ENCODE measurements at regions not wholly inside any gene's neighbourhood (a gene's known extent, or its start where the extent isn't known, plus 50 kb on each side); places are given as distances from the start of the nearest gene placed in this dataset.

DNA sequence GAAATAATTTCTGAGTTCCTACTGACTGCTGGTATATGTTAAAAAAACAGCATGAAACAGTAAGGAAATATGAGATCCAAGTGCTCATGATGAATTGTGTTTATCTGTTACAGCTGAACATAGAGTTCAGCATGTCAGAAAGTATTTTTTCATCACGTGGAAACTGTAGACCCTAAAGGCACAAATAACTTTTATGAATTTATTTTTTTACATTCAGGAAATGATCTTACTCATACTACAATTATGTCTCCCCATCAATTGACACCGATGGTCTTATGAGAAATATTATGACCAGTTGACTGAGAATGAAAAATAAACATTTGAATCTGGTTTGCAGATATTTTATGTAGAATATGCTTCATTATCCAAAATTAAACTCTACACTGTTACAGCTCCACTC is 283.1 kb upstream of the SPANXN4 start:
- H3K4me1 Mint-ChIP-seq (ENCODE audit: low read depth, unreplicated experiment): no peaks in the 10 kb centered on the region
- FAIRE-seq: peak; percentile 39

GRCh38 chrX:142733327-142733726 is 292.4 kb upstream of the SPANXN4 start:
- Histone ChIP-seq H3K4me1 (ENCODE audit: insufficient read depth, low read length) (no peaks in the 10 kb centered on the region), H3K9me3 (ENCODE audit: insufficient read depth, low read depth, low read length) (no peaks in the 10 kb centered on the region), H3K4me2 (ENCODE audit: low read length) (no peak overlapping the region), H3K9ac (ENCODE audit: low read length) (no peak overlapping the region), H3K79me2 (ENCODE audit: insufficient read depth, low read length) (no peaks in the 10 kb centered on the region), H3K27ac (ENCODE audit: low read depth, low read length) (no peak overlapping the region), H3K27me3 (ENCODE audit: insufficient read depth, low read length) (no peaks in the 10 kb centered on the region), H2AFZ (ENCODE audit: low read depth, low read length) (no peak overlapping the region), H4K20me1 (ENCODE audit: insufficient read depth, low read length) (no peaks in the 10 kb centered on the region), H3K4me3 (ENCODE audit: insufficient read depth, low read depth, low read length) (no peak overlapping the region), H3K36me3 (ENCODE audit: insufficient read depth, low read length) (no peaks in the 10 kb centered on the region)
- no peak overlapping the region for H3K4me3 Mint-ChIP-seq (ENCODE audit: unreplicated experiment)
- H3K4me1 Mint-ChIP-seq (ENCODE audit: low read depth, unreplicated experiment): peaks cover 2% of the 10 kb centered on the region
- no peaks in the 10 kb centered on the region for H3K9me3 Mint-ChIP-seq (ENCODE audit: unreplicated experiment)
- TF ChIP-seq, protein P1, sequence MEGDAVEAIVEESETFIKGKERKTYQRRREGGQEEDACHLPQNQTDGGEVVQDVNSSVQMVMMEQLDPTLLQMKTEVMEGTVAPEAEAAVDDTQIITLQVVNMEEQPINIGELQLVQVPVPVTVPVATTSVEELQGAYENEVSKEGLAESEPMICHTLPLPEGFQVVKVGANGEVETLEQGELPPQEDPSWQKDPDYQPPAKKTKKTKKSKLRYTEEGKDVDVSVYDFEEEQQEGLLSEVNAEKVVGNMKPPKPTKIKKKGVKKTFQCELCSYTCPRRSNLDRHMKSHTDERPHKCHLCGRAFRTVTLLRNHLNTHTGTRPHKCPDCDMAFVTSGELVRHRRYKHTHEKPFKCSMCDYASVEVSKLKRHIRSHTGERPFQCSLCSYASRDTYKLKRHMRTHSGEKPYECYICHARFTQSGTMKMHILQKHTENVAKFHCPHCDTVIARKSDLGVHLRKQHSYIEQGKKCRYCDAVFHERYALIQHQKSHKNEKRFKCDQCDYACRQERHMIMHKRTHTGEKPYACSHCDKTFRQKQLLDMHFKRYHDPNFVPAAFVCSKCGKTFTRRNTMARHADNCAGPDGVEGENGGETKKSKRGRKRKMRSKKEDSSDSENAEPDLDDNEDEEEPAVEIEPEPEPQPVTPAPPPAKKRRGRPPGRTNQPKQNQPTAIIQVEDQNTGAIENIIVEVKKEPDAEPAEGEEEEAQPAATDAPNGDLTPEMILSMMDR (IDR thresholded peaks at IDR 0.05; ENCODE audit: insufficient read depth, low read depth, low read length): no peak
- TF ChIP-seq EZH2 (IDR thresholded peaks at IDR 0.05; ENCODE audit: insufficient read depth, low read length): no peak
- FAIRE-seq (no peak), DNase-seq (ENCODE audit: low read depth) (no peak)
- H3K27me3 Mint-ChIP-seq (ENCODE audit: low read depth, unreplicated experiment): no peaks in the 10 kb centered on the region
- H3K27ac Mint-ChIP-seq (ENCODE audit: unreplicated experiment): no peak overlapping the region
- H3K36me3 Mint-ChIP-seq (ENCODE audit: low read depth, unreplicated experiment): no peaks in the 10 kb centered on the region

More for the DNA sequence above, 283.1 kb upstream of the SPANXN4 start:
- H3K4me3 Mint-ChIP-seq (ENCODE audit: unreplicated experiment): no peak overlapping the region
- Histone ChIP-seq H3K79me2 (ENCODE audit: insufficient read depth, low read length) (no peaks in the 10 kb centered on the region), H3K4me3 (ENCODE audit: insufficient read depth, low read depth, low read length) (no peak overlapping the region), H3K4me1 (ENCODE audit: insufficient read depth, low read length) (no peaks in the 10 kb centered on the region), H3K9me3 (ENCODE audit: insufficient read depth, low read depth, low read length) (no peaks in the 10 kb centered on the region), H2AFZ (ENCODE audit: low read depth, low read length) (no peak overlapping the region), H3K27ac (ENCODE audit: low read depth, low read length) (no peak overlapping the region), H3K36me3 (ENCODE audit: insufficient read depth, low read length) (no peaks in the 10 kb centered on the region), H3K9ac (ENCODE audit: low read length) (no peak overlapping the region), H3K4me2 (ENCODE audit: low read length) (no peak overlapping the region), H3K27me3 (ENCODE audit: insufficient read depth, low read length) (no peaks in the 10 kb centered on the region), H4K20me1 (ENCODE audit: insufficient read depth, low read length) (no peaks in the 10 kb centered on the region)
- TF ChIP-seq EZH2 (IDR thresholded peaks at IDR 0.05; ENCODE audit: insufficient read depth, low read length): no peak
- TF ChIP-seq, protein P1 (IDR thresholded peaks at IDR 0.05; ENCODE audit: insufficient read depth, low read depth, low read length): no peak
- DNase-seq (ENCODE audit: low read depth): no peak
- no peaks in the 10 kb centered on the region for H3K36me3 Mint-ChIP-seq (ENCODE audit: low read depth, unreplicated experiment)
- H3K9me3 Mint-ChIP-seq (ENCODE audit: unreplicated experiment): no peaks in the 10 kb centered on the region
- H3K27me3 Mint-ChIP-seq (ENCODE audit: low read depth, unreplicated experiment): no peaks in the 10 kb centered on the region
- H3K27ac Mint-ChIP-seq (ENCODE audit: unreplicated experiment): no peak overlapping the region

DNA sequence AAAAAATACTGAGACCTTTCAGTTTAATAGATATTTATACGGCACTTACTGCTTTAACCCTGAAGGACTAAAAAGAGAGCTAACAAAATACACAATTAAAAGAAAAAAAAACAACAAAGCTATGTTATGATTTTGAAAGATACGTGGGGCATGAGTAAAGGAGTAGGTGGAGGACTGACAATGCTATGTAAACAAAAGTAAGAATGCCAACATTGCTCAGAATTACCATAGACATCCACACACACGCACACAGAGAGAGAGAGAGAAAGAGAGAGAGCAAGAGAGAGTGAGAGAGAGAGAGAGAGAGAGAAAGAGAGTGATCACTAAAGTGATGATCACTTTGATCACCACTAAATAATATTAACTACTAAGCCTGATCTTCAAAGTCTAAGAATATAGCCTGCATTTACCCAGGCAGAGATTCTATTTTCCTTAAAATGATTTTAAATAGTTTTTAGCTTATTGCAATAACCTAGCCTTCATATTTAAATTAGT is 313.9 kb upstream of the SPANXN4 start:
- no peaks in the 10 kb centered on the region for H3K27me3 Mint-ChIP-seq (ENCODE audit: low read depth, unreplicated experiment)
- Histone ChIP-seq H3K9me3 (ENCODE audit: insufficient read depth, low read depth, low read length) (no peaks in the 10 kb centered on the region), H3K79me2 (ENCODE audit: insufficient read depth, low read length) (no peaks in the 10 kb centered on the region), H3K4me1 (ENCODE audit: insufficient read depth, low read length) (no peaks in the 10 kb centered on the region), H3K9ac (ENCODE audit: low read length) (no peak overlapping the region), H2AFZ (ENCODE audit: low read depth, low read length) (no peak overlapping the region), H3K27ac (ENCODE audit: low read depth, low read length) (no peak overlapping the region), H4K20me1 (ENCODE audit: insufficient read depth, low read length) (no peaks in the 10 kb centered on the region), H3K36me3 (ENCODE audit: insufficient read depth, low read length) (no peaks in the 10 kb centered on the region), H3K27me3 (ENCODE audit: insufficient read depth, low read length) (no peaks in the 10 kb centered on the region), H3K4me2 (ENCODE audit: low read length) (no peak overlapping the region), H3K4me3 (ENCODE audit: insufficient read depth, low read depth, low read length) (no peak overlapping the region)
- H3K4me3 Mint-ChIP-seq (ENCODE audit: unreplicated experiment): no peak overlapping the region
- no peaks in the 10 kb centered on the region for H3K4me1 Mint-ChIP-seq (ENCODE audit: low read depth, unreplicated experiment)
- no peak overlapping the region for H3K27ac Mint-ChIP-seq (ENCODE audit: unreplicated experiment)
- no peaks in the 10 kb centered on the region for H3K36me3 Mint-ChIP-seq (ENCODE audit: low read depth, unreplicated experiment)
- H3K9me3 Mint-ChIP-seq (ENCODE audit: unreplicated experiment): no peaks in the 10 kb centered on the region
- no peak for TF ChIP-seq EZH2 (IDR thresholded peaks at IDR 0.05; ENCODE audit: insufficient read depth, low read length)
- TF ChIP-seq, protein P1 (IDR thresholded peaks at IDR 0.05; ENCODE audit: insufficient read depth, low read depth, low read length): no peak
- FAIRE-seq (no peak), DNase-seq (ENCODE audit: low read depth) (no peak)

Data from astrocyte (in vitro differentiated cells and primary cell).